Mesenchymal stem cell (in vitro differentiated cells and primary cell): ENCODE measurements at regions not wholly inside any gene's neighbourhood (a gene's known extent, or its start where the extent isn't known, plus 50 kb on each side); places are given as distances from the start of the nearest gene placed in this dataset.

ENCODE experiments used
- DNase-seq: peaks from one replicate; pipeline ENCODE4 v3.0.0-alpha.2; 2013
- H2AFZ ChIP-seq: one replicate; pipeline ENCODE4 v1.6.1; 2013; ENCODE audit warnings: low read depth, mild to moderate bottlenecking, control low read depth, inconsistent platforms, low read length, moderate library complexity
- H2AK5ac ChIP-seq: 2 replicates; pipeline ENCODE4 v1.6.1; 2013; ENCODE audit warnings: low read length, moderate library complexity, mild to moderate bottlenecking, inconsistent platforms; ENCODE audit not compliant: severe bottlenecking
- H2BK120ac ChIP-seq: one replicate; pipeline ENCODE4 v1.6.1; 2013; ENCODE audit warnings: low read depth, mild to moderate bottlenecking, inconsistent platforms, low read length, moderate library complexity
- H2BK12ac ChIP-seq, 2 experiments: one replicate each; pipeline ENCODE4 v1.6.1; 2013; ENCODE audit warnings: inconsistent platforms in 2 of 2, low read length in 2 of 2, mild to moderate bottlenecking in 2 of 2, moderate library complexity in 2 of 2, control low read depth in 1 of 2
- H2BK15ac ChIP-seq: one replicate; pipeline ENCODE4 v1.6.1; 2013; ENCODE audit warnings: mild to moderate bottlenecking, low read depth, inconsistent platforms; ENCODE audit not compliant: poor library complexity, severe bottlenecking
- H2BK5ac ChIP-seq: 2 replicates; pipeline ENCODE4 v1.6.1; 2013; ENCODE audit warnings: low read depth, mild to moderate bottlenecking, low read length, control low read depth, inconsistent platforms; ENCODE audit not compliant: poor library complexity, severe bottlenecking
- H3K14ac ChIP-seq, 2 experiments: one replicate each; pipeline ENCODE4 v1.6.1; 2013; ENCODE audit warnings: inconsistent platforms in 2 of 2, low read length in 2 of 2, control low read depth in 1 of 2, mild to moderate bottlenecking in 1 of 2, moderate library complexity in 1 of 2
- H3K18ac ChIP-seq, 2 experiments: one replicate each; pipeline ENCODE4 v1.6.1; 2013; ENCODE audit warnings: inconsistent platforms in 2 of 2, low read length in 2 of 2, control low read depth in 1 of 2, low read depth in 1 of 2, mild to moderate bottlenecking in 1 of 2
- H3K23ac ChIP-seq, 2 experiments: one replicate each; pipeline ENCODE4 v1.6.1; 2013; ENCODE audit warnings: inconsistent platforms in 2 of 2, low read length in 2 of 2, mild to moderate bottlenecking in 2 of 2, moderate library complexity in 2 of 2, control low read depth in 1 of 2
- H3K27ac ChIP-seq: 2 replicates; pipeline ENCODE4 v1.5.1; 2013; ENCODE audit warnings: mild to moderate bottlenecking, moderate library complexity, low read length, control low read depth, inconsistent platforms; ENCODE audit not compliant: poor library complexity, severe bottlenecking
- H3K27me3 ChIP-seq, 2 experiments: 2 replicates each; pipeline versions ENCODE4 v1.6.1 to v1.7.0; 2013; ENCODE audit warnings: low read length in 2 of 2, mild to moderate bottlenecking in 2 of 2, moderate library complexity in 2 of 2, control low read depth in 1 of 2, inconsistent platforms in 1 of 2; ENCODE audit not compliant: control insufficient read depth in 1 of 2, insufficient read depth in 1 of 2
- H3K36me3 ChIP-seq, 2 experiments: 2 replicates each; pipeline versions ENCODE4 v1.6.1 to v1.7.0; 2013; ENCODE audit warnings: low read length in 2 of 2, control low read depth in 1 of 2, inconsistent platforms in 1 of 2, low read depth in 1 of 2, mild to moderate bottlenecking in 1 of 2; ENCODE audit not compliant: insufficient read depth in 2 of 2, control insufficient read depth in 1 of 2
- H3K4ac ChIP-seq, 2 experiments: one replicate each; pipeline ENCODE4 v1.6.1; 2013; ENCODE audit warnings: inconsistent platforms in 2 of 2, low read length in 2 of 2, mild to moderate bottlenecking in 2 of 2, moderate library complexity in 2 of 2, control low read depth in 1 of 2, low read depth in 1 of 2
- H3K4me1 ChIP-seq: 2 replicates; pipeline ENCODE4 v1.6.1; 2013; ENCODE audit warnings: low read depth, low read length, control low read depth; ENCODE audit not compliant: control insufficient read depth, insufficient read depth
- H3K4me2 ChIP-seq: 2 replicates; pipeline ENCODE4 v1.6.1; 2013; ENCODE audit warnings: low read length, mild to moderate bottlenecking, inconsistent platforms; ENCODE audit not compliant: poor library complexity, severe bottlenecking
- H3K4me3 ChIP-seq, 2 experiments: 2 replicates each; pipeline versions ENCODE4 v1.5.1 to v1.7.0; 2013; ENCODE audit warnings: low read length in 2 of 2, mild to moderate bottlenecking in 2 of 2, control low read depth in 1 of 2, low read depth in 1 of 2; ENCODE audit not compliant: insufficient read depth in 1 of 2
- H3K79me1 ChIP-seq: replicated peaks from 2 replicates; pipeline ENCODE4 v1.6.1; 2013; ENCODE audit warnings: mild to moderate bottlenecking, control low read depth, low read length, inconsistent platforms; ENCODE audit not compliant: poor library complexity, severe bottlenecking
- H3K9ac ChIP-seq: 2 replicates; pipeline ENCODE4 v1.7.0; 2013; ENCODE audit warnings: mild to moderate bottlenecking, low read length, moderate library complexity
- H3K9me3 ChIP-seq: 2 replicates; pipeline ENCODE4 v1.7.0; 2013; ENCODE audit warnings: mild to moderate bottlenecking, low read length; ENCODE audit not compliant: control insufficient read depth
- H4K8ac ChIP-seq: one replicate; pipeline ENCODE4 v1.6.1; 2013; ENCODE audit warnings: inconsistent platforms, mild to moderate bottlenecking, low read length, moderate library complexity
- H4K91ac ChIP-seq: one replicate; pipeline ENCODE4 v1.6.1; 2013; ENCODE audit warnings: mild to moderate bottlenecking, low read length, inconsistent platforms
- WGBS: methylation state at CpG from one replicate; pipeline ENCODE4 v1.1.7; 2013; ENCODE audit warnings: mixed read lengths; 5-methylcytosine and 5-hydroxymethylcytosine counted together

DNA sequence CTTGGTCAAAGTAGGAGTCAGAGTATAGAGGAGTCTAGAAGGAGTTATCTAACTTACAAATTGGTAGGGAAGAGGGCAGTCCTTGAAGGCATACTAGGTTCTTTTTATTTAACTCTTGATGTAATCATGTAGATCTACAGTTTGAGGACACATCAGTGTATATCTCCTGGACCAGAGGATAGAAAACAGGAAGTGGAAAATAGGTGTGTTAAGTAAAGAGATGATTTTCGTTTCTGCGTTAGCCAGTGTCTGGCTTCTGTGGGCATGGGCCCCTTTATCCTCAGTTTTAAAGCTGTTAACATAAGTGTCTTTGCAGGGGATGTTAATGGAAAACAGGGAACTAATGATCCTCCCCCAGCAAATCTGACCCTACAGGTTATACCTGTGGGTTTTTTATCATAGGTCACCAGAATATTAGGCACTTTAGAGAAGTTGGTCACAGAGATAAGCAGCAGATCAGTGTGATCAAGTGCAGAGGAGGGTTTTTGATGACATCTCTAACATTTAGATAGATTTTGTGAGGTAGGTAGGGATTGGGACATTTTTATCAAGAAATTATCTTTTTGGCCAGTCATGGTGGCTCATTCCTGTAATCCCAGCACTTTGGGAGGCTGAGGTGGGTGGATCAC lies 58.6 kb upstream of the PRSS1 start:
- no peaks in the 10 kb centered on the region for H3K79me1 ChIP-seq
- H3K4me1 ChIP-seq: no peaks in the 10 kb centered on the region
- DNase-seq: no peak
- no peak overlapping the region for H3K9ac ChIP-seq
- WGBS: 84% methylated on average over 2 of the region's 2 CpGs
- H3K27me3 ChIP-seq: peaks cover 3 to 4% of the 10 kb centered on the region in 2 experiments
- no peaks in the 10 kb centered on the region for H3K36me3 ChIP-seq
- H3K14ac ChIP-seq: no peak overlapping the region
- H2AK5ac ChIP-seq: no peak overlapping the region
- no peak overlapping the region for H3K18ac ChIP-seq
- no peak overlapping the region for H3K4ac ChIP-seq
- H3K4me2 ChIP-seq: no peak overlapping the region
- no peak overlapping the region for H3K23ac ChIP-seq
- no peak overlapping the region for H2AFZ ChIP-seq
- no peaks in the 10 kb centered on the region for H3K9me3 ChIP-seq
- no peak overlapping the region for H2BK15ac ChIP-seq
- no peak overlapping the region for H2BK5ac ChIP-seq
- no peak overlapping the region for H3K4me3 ChIP-seq
- no peak overlapping the region for H2BK120ac ChIP-seq
- no peak overlapping the region for H4K8ac ChIP-seq
- no peak overlapping the region for H2BK12ac ChIP-seq
- no peak overlapping the region for H4K91ac ChIP-seq
- no peak overlapping the region for H3K27ac ChIP-seq

- Histone ChIP-seq H3K23ac (no peak overlapping the region), H2BK12ac (no peak overlapping the region), H3K18ac (no peak overlapping the region), H4K91ac (no peak overlapping the region), H3K27ac (no peak overlapping the region), H2AFZ (no peak overlapping the region), H3K4me1 (no peaks in the 10 kb centered on the region), H3K4ac (no peak overlapping the region), H3K9me3 (no peaks in the 10 kb centered on the region), H2BK15ac (no peak overlapping the region), H3K14ac (no peak overlapping the region), H2AK5ac (no peak overlapping the region), H3K79me1 (no peaks in the 10 kb centered on the region), H3K9ac (no peak overlapping the region), H3K4me3 (no peak overlapping the region), H2BK5ac (no peak overlapping the region), H3K4me2 (no peak overlapping the region), H2BK120ac (no peak overlapping the region), H4K8ac (no peak overlapping the region), H3K36me3 (no peaks in the 10 kb centered on the region), H3K27me3 (peaks cover 0 to 3% of the 10 kb centered on the region in 2 experiments)
- DNase-seq: no peak
- WGBS: no CpG with 5 or more reads among the region's 3 CpGs
Observed at GRCh38 chr7:142689439-142690120, 59.7 kb upstream of the PRSS1 start.

DNA sequence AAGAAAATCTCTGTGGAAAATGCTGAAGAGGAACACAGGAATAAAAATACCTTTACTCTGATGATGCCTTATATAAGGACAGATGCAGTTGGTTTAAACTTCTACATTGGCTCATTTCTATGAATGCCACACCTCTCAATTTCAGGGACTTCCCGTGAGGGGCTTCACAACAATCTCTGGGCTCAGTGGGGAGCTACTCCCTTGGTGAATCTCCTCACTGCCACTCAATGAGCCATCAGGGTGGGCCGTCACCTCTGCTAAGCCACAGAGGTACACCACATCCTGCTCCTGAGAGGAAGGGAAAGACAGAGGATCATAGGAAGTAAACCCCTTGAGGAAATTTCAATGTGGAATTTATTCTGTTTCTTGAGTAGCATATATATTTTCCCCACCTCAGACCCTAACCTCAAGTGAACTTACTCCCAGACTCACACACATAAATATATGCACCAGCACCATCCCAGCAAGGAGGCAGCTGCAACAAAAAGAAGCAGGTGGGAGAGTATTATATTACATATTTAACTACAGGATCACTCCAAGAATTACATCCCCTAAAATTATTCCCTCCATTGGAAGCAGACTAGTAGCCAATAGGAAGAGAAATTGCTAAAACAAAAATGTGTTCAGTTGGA lies 63.3 kb upstream of the PRSS1 start:
- no peak overlapping the region for H3K9ac ChIP-seq
- no peak overlapping the region for H3K4me2 ChIP-seq
- H3K14ac ChIP-seq: no peak overlapping the region
- no peak overlapping the region for H3K4me3 ChIP-seq
- WGBS: 79% methylated on average over 1 of the region's 2 CpGs
- no peak overlapping the region for H2BK12ac ChIP-seq
- no peak overlapping the region for H2BK5ac ChIP-seq
- H3K23ac ChIP-seq: no peak overlapping the region
- no peaks in the 10 kb centered on the region for H3K36me3 ChIP-seq
- no peaks in the 10 kb centered on the region for H3K9me3 ChIP-seq
- DNase-seq: no peak
- H2BK15ac ChIP-seq: no peak overlapping the region
- H3K27ac ChIP-seq: no peak overlapping the region
- H4K8ac ChIP-seq: no peak overlapping the region
- no peak overlapping the region for H3K4ac ChIP-seq
- H2AFZ ChIP-seq: no peak overlapping the region
- H2AK5ac ChIP-seq: no peak overlapping the region
- H2BK120ac ChIP-seq: no peak overlapping the region
- H3K18ac ChIP-seq: no peak overlapping the region
- H3K4me1 ChIP-seq: no peaks in the 10 kb centered on the region
- H3K27me3 ChIP-seq: peaks cover 2 to 3% of the 10 kb centered on the region in 2 experiments
- no peaks in the 10 kb centered on the region for H3K79me1 ChIP-seq
- H4K91ac ChIP-seq: no peak overlapping the region

GRCh38 chr7:142681314-142682092 lies 67.8 kb upstream of the PRSS1 start:
- WGBS: 94% methylated on average over 1 of the region's 3 CpGs
- Histone ChIP-seq H3K9me3 (peaks cover 11% of the 10 kb centered on the region), H4K8ac (no peak overlapping the region), H3K27me3 (peaks cover 0 to 2% of the 10 kb centered on the region in 2 experiments), H2BK120ac (no peak overlapping the region), H3K14ac (no peak overlapping the region), H2BK15ac (no peak overlapping the region), H2BK5ac (no peak overlapping the region), H2AFZ (no peak overlapping the region), H3K36me3 (no peaks in the 10 kb centered on the region), H3K4ac (no peak overlapping the region), H2BK12ac (no peak overlapping the region), H3K4me1 (no peaks in the 10 kb centered on the region), H4K91ac (no peak overlapping the region), H3K9ac (no peak overlapping the region), H3K23ac (no peak overlapping the region), H3K18ac (no peak overlapping the region), H3K79me1 (no peaks in the 10 kb centered on the region), H2AK5ac (no peak overlapping the region), H3K27ac (no peak overlapping the region), H3K4me3 (no peak overlapping the region), H3K4me2 (no peak overlapping the region)
- no peak for DNase-seq
